Ramos (cell line): ENCODE measurements at regions not wholly inside any gene's neighbourhood (a gene's known extent, or its start where the extent isn't known, plus 50 kb on each side); places are given as distances from the start of the nearest gene placed in this dataset.

Source experiments
- in situ Hi-C: fragments of 300-500 bp; cut with MboI; formaldehyde crosslinking; loops from one replicate; pipeline ENCODE4 v1.14.3; 2022; ENCODE audit warnings: low sequenced_read_pairs; ENCODE audit not compliant: unreplicated experiment

- in situ Hi-C loops, result no loop called here
Observed at GRCh38 chr15:98177966-98178592, 217.6 kb downstream of the ARRDC4 start.

GRCh38 chr15:98178861-98179260, 218.4 kb downstream of the ARRDC4 start:
- in situ Hi-C loops, result no loop called here

GRCh38 chr15:98187549-98187948, 227.0 kb downstream of the ARRDC4 start:
- in situ Hi-C loops, result no loop called here

- in situ Hi-C loops, result no loop called here
Observed at GRCh38 chr15:98190914-98191313, 230.4 kb downstream of the ARRDC4 start.

- in situ Hi-C loops, result no loop called here
Observed at GRCh38 chr15:98195796-98196195, 235.3 kb downstream of the ARRDC4 start.

GRCh38 chr15:98196371-98196770, 235.9 kb downstream of the ARRDC4 start:
- in situ Hi-C loops, result no loop called here

GRCh38 chr15:98202256-98202655, 241.8 kb downstream of the ARRDC4 start:
- in situ Hi-C loops, result no loop called here

- in situ Hi-C loops, result no loop called here
Observed at GRCh38 chr15:98203872-98204660, 243.6 kb downstream of the ARRDC4 start.

- in situ Hi-C loops, result no loop called here
Observed at GRCh38 chr15:98207928-98208327, 247.4 kb downstream of the ARRDC4 start.

- in situ Hi-C loops, result no loop called here
Observed at GRCh38 chr15:98213346-98213979, 253.0 kb downstream of the ARRDC4 start.

- in situ Hi-C loops, result no loop called here
Observed at GRCh38 chr15:98216166-98216565, 255.7 kb downstream of the ARRDC4 start.

- in situ Hi-C loops, result no loop called here
Observed at GRCh38 chr15:98217356-98217755, 256.9 kb downstream of the ARRDC4 start.

GRCh38 chr15:98221144-98221543, 260.6 kb downstream of the ARRDC4 start:
- in situ Hi-C loops, result no loop called here

GRCh38 chr15:98221577-98221976, 261.1 kb downstream of the ARRDC4 start:
- in situ Hi-C loops, result no loop called here

GRCh38 chr15:98226149-98226548, 265.6 kb downstream of the ARRDC4 start:
- in situ Hi-C loops, result no loop called here

GRCh38 chr15:98226578-98226977, 266.1 kb downstream of the ARRDC4 start:
- in situ Hi-C loops, result no loop called here

GRCh38 chr15:98228846-98229245, 268.3 kb downstream of the ARRDC4 start:
- in situ Hi-C loops, result no loop called here

GRCh38 chr15:98230975-98231374, 270.5 kb downstream of the ARRDC4 start:
- in situ Hi-C loops, result no loop called here

- in situ Hi-C loops, result no loop called here
Observed at GRCh38 chr15:98231696-98232440, 271.4 kb downstream of the ARRDC4 start.

- in situ Hi-C loops, result no loop called here
Observed at GRCh38 chr15:98232761-98233160, 272.3 kb downstream of the ARRDC4 start.

GRCh38 chr15:98233873-98234272, 273.4 kb downstream of the ARRDC4 start:
- in situ Hi-C loops, result no loop called here
